ENCODE measurements at regions not wholly inside any gene's neighbourhood (a gene's known extent, or its start where the extent isn't known, plus 50 kb on each side); places are given as distances from the start of the nearest gene placed in this dataset.
A peak's percentile ranks its signal among the peaks of the same experiment; 100 is the strongest.

DNA sequence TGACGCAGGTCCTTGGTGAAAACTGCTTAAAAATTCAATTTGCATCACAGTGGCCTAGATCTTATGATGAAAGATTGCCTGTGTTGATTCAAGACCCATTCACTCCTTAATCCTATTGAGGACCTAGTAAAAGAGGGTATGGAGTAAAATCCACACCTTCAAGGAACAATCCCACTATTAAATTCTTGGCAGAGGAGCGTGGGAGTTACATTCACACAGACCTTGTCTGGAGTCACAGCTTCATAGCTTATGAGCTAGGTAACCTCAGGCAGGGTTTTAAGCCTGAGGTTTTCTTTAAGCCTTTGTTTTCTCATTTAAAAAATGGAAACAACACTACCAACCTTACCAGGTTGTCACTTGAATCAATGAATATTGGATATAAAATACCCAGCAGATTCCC, 566.5 kb upstream of the ZNF462 start:
- Histone ChIP-seq H3K4me1 (ENCODE audit: control insufficient read depth in 2 of 2, insufficient read depth in 2 of 2, low read length in 2 of 2) (no peaks in the 10 kb centered on the region), H3K4me3 (ENCODE audit: low read length) (no peak overlapping the region), H3K27ac (ENCODE audit: low read depth, low read length) (no peak overlapping the region), H3K27me3 (ENCODE audit: control insufficient read depth in 2 of 2, insufficient read depth in 2 of 2, low read length in 2 of 2) (no peaks in the 10 kb centered on the region), H3K36me3 (ENCODE audit: control insufficient read depth in 2 of 3, insufficient read depth in 3 of 3, low read length in 3 of 3) (no peaks in the 10 kb centered on the region), H3K9me3 (ENCODE audit: control insufficient read depth in 2 of 3, low read length in 3 of 3) (no peaks in the 10 kb centered on the region)
- Mint-ChIP-seq H3K4me1 (no peaks in the 10 kb centered on the region), H3K27ac (no peak overlapping the region), H3K9me3 (peaks cover 0 to 15% (median 0%) of the 10 kb centered on the region in 11 donors), H3K27me3 (no peaks in the 10 kb centered on the region), H3K4me3 (no peak overlapping the region), H3K36me3 (peaks cover 0 to 4% (median 0%) of the 10 kb centered on the region in 5 donors)
- DNase-seq (no peak), ATAC-seq (no peak)
- intact Hi-C loops (cut with micrococcal nuclease), result no loop called here
- CTCF ChIA-PET, result no interaction called here
- POLR2A ChIA-PET, result no interaction called here

GRCh38 chr9:106298997-106299396, 564.0 kb upstream of the ZNF462 start:
- DNase-seq (no peak), ATAC-seq (no peak)
- Mint-ChIP-seq H3K4me1 (no peaks in the 10 kb centered on the region), H3K9me3 (peaks cover 0 to 20% (median 2%) of the 10 kb centered on the region in 11 donors), H3K36me3 (peaks cover 0 to 4% (median 0%) of the 10 kb centered on the region in 5 donors), H3K27me3 (no peaks in the 10 kb centered on the region), H3K27ac (no peak overlapping the region), H3K4me3 (no peak overlapping the region)
- no peak overlapping the region for H3K4me3 ChIP-seq (ENCODE audit: low read length)
- POLR2A ChIA-PET, result no interaction called here
- no peaks in the 10 kb centered on the region for H3K4me1 ChIP-seq (ENCODE audit: control insufficient read depth in 2 of 2, insufficient read depth in 2 of 2, low read length in 2 of 2)
- H3K27me3 ChIP-seq (ENCODE audit: control insufficient read depth in 2 of 2, insufficient read depth in 2 of 2, low read length in 2 of 2), result no peaks in the 10 kb centered on the region
- no peak overlapping the region for H3K27ac ChIP-seq (ENCODE audit: low read depth, low read length)
- H3K36me3 ChIP-seq (ENCODE audit: control insufficient read depth in 2 of 3, insufficient read depth in 3 of 3, low read length in 3 of 3), result no peaks in the 10 kb centered on the region
- H3K9me3 ChIP-seq (ENCODE audit: control insufficient read depth in 2 of 3, low read length in 3 of 3), result no peaks in the 10 kb centered on the region
- intact Hi-C loops (cut with micrococcal nuclease), result no loop called here
- CTCF ChIA-PET, result no interaction called here

DNA sequence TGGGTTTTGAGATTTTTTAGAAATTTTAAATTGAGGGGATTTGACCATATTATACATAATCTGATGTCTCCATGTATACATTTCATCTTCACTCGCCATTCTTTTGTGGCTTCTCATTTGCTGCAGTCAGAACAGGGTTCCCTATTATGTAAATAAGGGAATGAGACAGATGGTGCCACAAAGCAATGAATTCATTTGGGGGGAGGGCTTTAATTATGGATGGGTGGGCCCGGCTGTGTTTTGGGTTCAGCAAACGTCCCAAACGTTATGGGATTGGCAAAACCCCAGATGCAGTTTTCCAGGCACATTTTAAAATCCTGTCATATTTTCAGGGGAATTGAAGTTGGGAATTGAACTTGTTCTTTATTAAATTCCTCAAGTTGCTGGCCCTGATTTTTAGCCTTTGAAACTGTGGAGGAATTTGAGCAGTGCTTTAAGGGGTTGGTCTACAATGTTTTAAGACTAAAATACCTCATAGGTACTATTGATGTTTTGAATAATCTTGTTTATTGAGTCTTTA, 558.5 kb upstream of the ZNF462 start:
- ChIA-PET POLR2A (no interaction called here), CTCF (no interaction called here)
- H3K27ac Mint-ChIP-seq, result no peak overlapping the region
- H3K4me1 ChIP-seq (ENCODE audit: control insufficient read depth in 2 of 2, insufficient read depth in 2 of 2, low read length in 2 of 2), result no peaks in the 10 kb centered on the region
- H3K27me3 ChIP-seq (ENCODE audit: control insufficient read depth in 2 of 2, insufficient read depth in 2 of 2, low read length in 2 of 2), result no peaks in the 10 kb centered on the region
- no peak overlapping the region for H3K4me3 Mint-ChIP-seq
- H3K9me3 Mint-ChIP-seq, result peaks cover 0 to 9% (median 2%) of the 10 kb centered on the region in 11 donors
- ATAC-seq (no peak), DNase-seq (no peak)
- H3K36me3 Mint-ChIP-seq, result no peaks in the 10 kb centered on the region
- H3K36me3 ChIP-seq (ENCODE audit: control insufficient read depth in 2 of 3, insufficient read depth in 3 of 3, low read length in 3 of 3), result no peaks in the 10 kb centered on the region
- no peaks in the 10 kb centered on the region for H3K9me3 ChIP-seq (ENCODE audit: control insufficient read depth in 2 of 3, low read length in 3 of 3)
- peaks cover 0 to 2% (median 0%) of the 10 kb centered on the region in 7 donors for H3K4me1 Mint-ChIP-seq
- intact Hi-C loops (cut with micrococcal nuclease), result no loop called here
- no peaks in the 10 kb centered on the region for H3K27me3 Mint-ChIP-seq
- no peak overlapping the region for H3K27ac ChIP-seq (ENCODE audit: low read depth, low read length)
- H3K4me3 ChIP-seq (ENCODE audit: low read length), result no peak overlapping the region

DNA sequence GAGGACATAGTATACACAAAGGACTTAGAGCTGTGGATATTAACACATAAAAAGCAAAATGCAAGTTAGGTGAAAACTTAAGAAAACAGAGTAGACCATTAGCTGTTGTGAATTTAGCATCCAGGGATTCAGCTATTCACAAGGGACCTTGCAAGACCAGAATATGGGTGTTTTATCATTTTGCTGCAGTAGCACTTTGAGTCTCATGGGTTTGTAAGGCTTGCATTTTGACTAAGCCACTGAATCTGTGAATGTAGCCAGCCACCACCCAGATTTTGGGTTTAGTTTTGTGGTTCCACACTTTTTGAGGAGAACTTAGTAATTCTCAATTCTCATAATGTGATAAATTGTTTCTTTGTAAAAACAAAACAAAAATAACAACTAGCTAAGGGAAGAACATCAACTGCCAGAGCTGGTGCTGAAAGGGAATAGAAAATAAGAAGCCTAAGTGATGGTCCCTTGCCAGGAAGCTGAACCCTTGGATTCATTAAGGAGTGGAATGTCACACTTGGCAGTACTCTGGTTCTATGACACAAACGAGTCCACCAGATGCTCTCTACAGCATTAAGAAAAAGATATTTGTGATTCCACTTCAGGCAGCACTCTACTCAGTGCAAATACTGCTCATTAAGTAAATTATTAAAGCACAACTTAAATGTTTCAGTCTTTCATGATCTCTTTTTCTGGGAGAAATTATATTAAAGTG, 557.4 kb upstream of the ZNF462 start:
- DNase-seq (no peak), ATAC-seq (no peak)
- Histone ChIP-seq H3K27ac (ENCODE audit: low read depth, low read length) (no peak overlapping the region), H3K4me3 (ENCODE audit: low read length) (no peak overlapping the region), H3K27me3 (ENCODE audit: control insufficient read depth in 2 of 2, insufficient read depth in 2 of 2, low read length in 2 of 2) (no peaks in the 10 kb centered on the region), H3K9me3 (ENCODE audit: control insufficient read depth in 2 of 3, low read length in 3 of 3) (no peaks in the 10 kb centered on the region), H3K4me1 (ENCODE audit: control insufficient read depth in 2 of 2, insufficient read depth in 2 of 2, low read length in 2 of 2) (no peaks in the 10 kb centered on the region), H3K36me3 (ENCODE audit: control insufficient read depth in 2 of 3, insufficient read depth in 3 of 3, low read length in 3 of 3) (no peaks in the 10 kb centered on the region)
- Mint-ChIP-seq H3K36me3 (no peaks in the 10 kb centered on the region), H3K9me3 (peaks cover 0 to 9% (median 5%) of the 10 kb centered on the region in 11 donors), H3K27ac (no peak overlapping the region), H3K27me3 (no peaks in the 10 kb centered on the region), H3K4me1 (peaks cover 0 to 2% (median 0%) of the 10 kb centered on the region in 7 donors), H3K4me3 (no peak overlapping the region)
- ChIA-PET CTCF (no interaction called here), POLR2A (no interaction called here)
- intact Hi-C loops (cut with micrococcal nuclease), result no loop called here

DNA sequence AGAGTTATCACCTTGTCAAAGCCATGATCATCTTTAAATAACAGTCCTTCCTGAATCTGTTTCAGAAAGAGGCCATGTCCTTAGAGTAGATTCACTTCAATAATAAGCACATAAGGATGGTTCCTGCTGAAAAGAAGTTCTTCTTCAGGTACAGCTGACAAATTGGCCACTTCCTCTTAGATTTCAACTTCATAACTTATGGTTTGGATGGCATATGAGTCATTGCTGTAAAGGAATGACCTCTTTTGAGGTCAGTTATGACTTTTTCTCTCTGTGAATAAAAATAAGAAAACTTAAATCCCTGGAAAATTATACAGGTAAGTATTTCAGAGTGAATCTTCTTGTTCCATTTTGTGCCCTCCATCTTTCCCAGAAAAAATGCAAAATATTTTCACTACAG, 555.3 kb upstream of the ZNF462 start:
- Mint-ChIP-seq H3K4me1 (peaks cover 0 to 4% (median 0%) of the 10 kb centered on the region in 7 donors), H3K27me3 (no peaks in the 10 kb centered on the region), H3K36me3 (no peaks in the 10 kb centered on the region), H3K9me3 (peaks cover 0 to 9% (median 5%) of the 10 kb centered on the region in 11 donors), H3K27ac (no peak overlapping the region), H3K4me3 (no peak overlapping the region)
- no peaks in the 10 kb centered on the region for H3K36me3 ChIP-seq (ENCODE audit: control insufficient read depth in 2 of 3, insufficient read depth in 3 of 3, low read length in 3 of 3)
- CTCF ChIA-PET, result no interaction called here
- DNase-seq (no peak), ATAC-seq (no peak)
- H3K4me3 ChIP-seq (ENCODE audit: low read length), result no peak overlapping the region
- no peaks in the 10 kb centered on the region for H3K4me1 ChIP-seq (ENCODE audit: control insufficient read depth in 2 of 2, insufficient read depth in 2 of 2, low read length in 2 of 2)
- intact Hi-C loops (cut with micrococcal nuclease), result no loop called here
- H3K27ac ChIP-seq (ENCODE audit: low read depth, low read length), result no peak overlapping the region
- no peaks in the 10 kb centered on the region for H3K27me3 ChIP-seq (ENCODE audit: control insufficient read depth in 2 of 2, insufficient read depth in 2 of 2, low read length in 2 of 2)
- POLR2A ChIA-PET, result no interaction called here
- H3K9me3 ChIP-seq (ENCODE audit: control insufficient read depth in 2 of 3, low read length in 3 of 3), result no peaks in the 10 kb centered on the region

GRCh38 chr9:106309925-106310324, 553.0 kb upstream of the ZNF462 start:
- POLR2A ChIA-PET, result no interaction called here
- Mint-ChIP-seq H3K27ac (no peak overlapping the region), H3K4me3 (no peak overlapping the region), H3K27me3 (no peaks in the 10 kb centered on the region), H3K4me1 (peaks cover 0 to 4% (median 0%) of the 10 kb centered on the region in 7 donors), H3K9me3 (peaks cover 0 to 15% (median 5%) of the 10 kb centered on the region in 11 donors), H3K36me3 (no peaks in the 10 kb centered on the region)
- intact Hi-C loops (cut with micrococcal nuclease), result no loop called here
- no peaks in the 10 kb centered on the region for H3K27me3 ChIP-seq (ENCODE audit: control insufficient read depth in 2 of 2, insufficient read depth in 2 of 2, low read length in 2 of 2)
- no peaks in the 10 kb centered on the region for H3K36me3 ChIP-seq (ENCODE audit: control insufficient read depth in 2 of 3, insufficient read depth in 3 of 3, low read length in 3 of 3)
- no peak overlapping the region for H3K27ac ChIP-seq (ENCODE audit: low read depth, low read length)
- no peak for ATAC-seq
- DNase-seq, result no peak
- no peaks in the 10 kb centered on the region for H3K9me3 ChIP-seq (ENCODE audit: control insufficient read depth in 2 of 3, low read length in 3 of 3)
- CTCF ChIA-PET, result no interaction called here
- no peak overlapping the region for H3K4me3 ChIP-seq (ENCODE audit: low read length)
- H3K4me1 ChIP-seq (ENCODE audit: control insufficient read depth in 2 of 2, insufficient read depth in 2 of 2, low read length in 2 of 2), result no peaks in the 10 kb centered on the region

DNA sequence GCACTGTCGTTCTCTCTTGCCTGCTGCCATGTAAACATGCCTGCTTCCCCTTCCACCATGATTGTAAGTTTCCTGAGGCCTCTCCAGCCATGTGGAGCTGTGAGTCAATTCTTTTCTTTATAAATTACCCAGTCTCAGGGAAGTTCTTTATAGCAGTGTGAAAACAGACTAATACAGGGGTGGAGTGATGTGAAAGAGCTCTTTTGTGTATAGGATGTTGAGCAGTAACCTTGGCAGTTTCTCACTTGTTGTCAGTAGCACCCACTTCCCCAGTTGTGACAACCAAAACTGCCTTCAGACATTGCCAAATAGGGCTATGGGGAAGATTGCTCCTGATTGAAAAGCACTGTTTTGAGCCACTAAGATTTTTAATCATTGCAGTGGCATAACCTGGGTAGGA, 552.2 kb upstream of the ZNF462 start:
- Histone ChIP-seq H3K27ac (ENCODE audit: low read depth, low read length) (no peak overlapping the region), H3K9me3 (ENCODE audit: control insufficient read depth in 2 of 3, low read length in 3 of 3) (no peaks in the 10 kb centered on the region), H3K27me3 (ENCODE audit: control insufficient read depth in 2 of 2, insufficient read depth in 2 of 2, low read length in 2 of 2) (no peaks in the 10 kb centered on the region), H3K4me3 (ENCODE audit: low read length) (no peak overlapping the region), H3K4me1 (ENCODE audit: control insufficient read depth in 2 of 2, insufficient read depth in 2 of 2, low read length in 2 of 2) (no peaks in the 10 kb centered on the region), H3K36me3 (ENCODE audit: control insufficient read depth in 2 of 3, insufficient read depth in 3 of 3, low read length in 3 of 3) (no peaks in the 10 kb centered on the region)
- ATAC-seq (peak; percentile 73), DNase-seq (no peak)
- intact Hi-C loops (cut with micrococcal nuclease), result no loop called here
- ChIA-PET POLR2A (no interaction called here), CTCF (no interaction called here)
- Mint-ChIP-seq H3K9me3 (peaks cover 0 to 15% (median 5%) of the 10 kb centered on the region in 11 donors), H3K27ac (no peak overlapping the region), H3K27me3 (no peaks in the 10 kb centered on the region), H3K4me1 (peaks cover 0 to 4% (median 0%) of the 10 kb centered on the region in 7 donors), H3K4me3 (no peak overlapping the region), H3K36me3 (no peaks in the 10 kb centered on the region)

All from naive thymus-derived CD4-positive, alpha-beta T cell (primary cell).